HG03521 (cell line): ENCODE measurements at regions not wholly inside any gene's neighbourhood (a gene's known extent, or its start where the extent isn't known, plus 50 kb on each side); places are given as distances from the start of the nearest gene placed in this dataset.

Experiments used
- ATAC-seq: cut with Tn5 transposase; IDR thresholded peaks from one replicate; pipeline ENCODE4 v1.9.1; 2021; ENCODE audit warnings: mild to moderate bottlenecking, moderate library complexity; ENCODE audit not compliant: unreplicated experiment

DNA sequence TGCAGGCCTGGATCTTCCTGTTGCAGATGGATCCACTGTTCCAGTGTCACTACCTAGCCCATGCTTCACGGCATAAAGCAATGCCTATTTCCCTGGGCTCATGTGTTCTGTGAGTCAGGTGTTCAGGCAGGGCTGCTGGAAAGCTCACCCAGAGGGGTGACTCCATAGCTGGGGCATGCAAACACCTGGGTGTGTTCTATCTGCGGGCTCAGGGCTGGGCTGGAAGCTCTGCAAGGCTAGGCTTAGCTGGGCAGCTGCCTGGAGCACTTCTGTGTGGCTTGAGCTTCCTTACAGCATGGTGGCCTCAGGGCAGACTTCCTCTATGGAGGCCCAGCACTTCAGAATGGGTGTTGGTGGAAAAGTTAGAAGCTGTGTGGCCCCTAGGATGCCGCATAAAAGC, 139.9 kb downstream of the GADD45G start:
- no peak for ATAC-seq

DNA sequence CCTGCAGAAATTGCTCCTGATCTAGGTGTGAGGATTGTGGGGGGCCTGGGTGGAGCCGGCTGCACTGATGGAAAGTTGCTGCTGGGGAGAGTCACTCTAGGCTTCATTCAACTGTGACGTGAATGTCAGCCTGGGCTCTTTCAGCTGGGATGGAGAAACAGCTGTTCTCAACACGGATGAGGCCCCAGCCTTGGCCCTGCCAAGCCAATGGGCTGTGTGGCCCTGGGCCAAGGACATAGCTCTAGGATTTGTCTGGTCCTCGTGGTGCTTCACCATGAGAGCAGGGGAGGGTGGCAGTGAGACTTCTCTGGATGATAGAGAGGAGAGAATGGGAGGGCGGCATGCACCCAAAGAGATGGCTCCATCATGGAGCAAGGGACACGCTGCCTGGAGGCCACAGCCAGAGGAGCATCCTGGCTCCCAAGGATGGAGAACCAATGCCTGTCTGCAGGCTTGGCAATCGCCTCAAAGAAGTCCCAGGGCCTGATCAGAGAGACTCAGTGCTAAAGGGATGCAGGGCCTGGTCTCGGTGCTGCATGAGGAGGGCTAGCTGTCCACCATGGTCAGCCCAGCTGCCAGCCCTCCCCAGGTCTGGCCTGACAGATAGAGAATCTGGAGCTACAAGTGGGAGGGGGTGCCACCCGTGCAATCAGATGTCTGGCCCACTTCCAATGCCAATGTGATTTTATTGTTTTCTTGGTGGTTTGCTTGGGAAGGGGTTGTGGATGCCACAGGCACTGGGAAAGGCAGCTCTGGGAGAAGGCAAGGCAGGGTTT, 141.0 kb downstream of the GADD45G start:
- no peak for ATAC-seq

DNA sequence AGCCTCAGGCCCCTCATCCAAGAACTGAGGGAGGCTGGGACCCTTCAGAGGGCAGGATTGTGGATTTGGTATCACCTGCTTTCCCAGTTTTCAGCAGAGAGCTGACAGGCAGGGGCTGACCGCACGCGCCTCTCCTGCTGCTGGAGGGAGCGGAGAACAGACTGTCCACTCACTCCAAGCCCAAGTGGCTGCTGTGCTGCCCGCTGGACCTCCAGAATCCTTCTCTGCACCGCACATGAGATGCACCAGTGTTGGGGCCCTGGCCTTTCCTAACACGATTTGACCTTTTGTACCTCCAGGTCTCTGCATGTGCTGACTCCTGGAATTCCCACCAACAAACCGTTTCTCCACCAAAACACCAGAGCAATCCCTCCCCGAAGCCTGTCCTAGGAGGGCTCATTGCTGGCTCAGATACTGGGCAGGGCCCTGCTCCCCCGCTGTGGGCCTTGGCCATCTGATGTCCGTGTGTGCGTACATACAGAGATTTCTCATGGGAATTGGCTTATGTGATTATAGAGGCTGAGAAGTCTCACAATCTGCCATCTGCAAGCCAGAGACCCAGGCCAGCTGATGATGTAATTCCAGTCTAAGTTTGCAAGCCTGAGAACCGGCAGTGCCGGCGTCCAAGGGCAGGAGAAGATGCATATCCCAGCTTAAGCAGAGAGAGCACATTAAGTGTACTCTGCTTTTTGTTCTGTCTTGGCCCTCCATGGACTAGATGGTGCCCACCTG, 141.7 kb downstream of the GADD45G start:
- ATAC-seq: no peak

DNA sequence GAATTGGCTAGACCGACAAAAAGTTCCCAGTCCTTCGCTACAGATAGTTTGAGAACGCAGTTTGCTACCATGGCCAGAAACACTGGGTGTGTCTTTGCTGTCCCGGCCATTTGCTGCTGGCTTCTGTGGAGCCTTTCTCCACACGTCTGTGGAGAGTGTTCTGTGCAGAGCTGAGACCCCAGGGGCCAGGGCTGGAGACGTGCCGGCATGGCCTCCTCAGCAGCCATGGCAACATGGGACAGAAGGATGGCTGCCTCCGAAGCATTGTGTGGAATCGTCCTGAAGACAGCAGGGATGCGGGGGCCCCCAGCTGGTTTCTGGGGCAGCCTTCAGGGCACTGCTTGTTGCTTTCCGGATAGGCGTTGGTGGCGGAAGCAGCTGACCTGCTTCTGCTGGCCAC, 142.8 kb downstream of the GADD45G start:
- no peak for ATAC-seq

DNA sequence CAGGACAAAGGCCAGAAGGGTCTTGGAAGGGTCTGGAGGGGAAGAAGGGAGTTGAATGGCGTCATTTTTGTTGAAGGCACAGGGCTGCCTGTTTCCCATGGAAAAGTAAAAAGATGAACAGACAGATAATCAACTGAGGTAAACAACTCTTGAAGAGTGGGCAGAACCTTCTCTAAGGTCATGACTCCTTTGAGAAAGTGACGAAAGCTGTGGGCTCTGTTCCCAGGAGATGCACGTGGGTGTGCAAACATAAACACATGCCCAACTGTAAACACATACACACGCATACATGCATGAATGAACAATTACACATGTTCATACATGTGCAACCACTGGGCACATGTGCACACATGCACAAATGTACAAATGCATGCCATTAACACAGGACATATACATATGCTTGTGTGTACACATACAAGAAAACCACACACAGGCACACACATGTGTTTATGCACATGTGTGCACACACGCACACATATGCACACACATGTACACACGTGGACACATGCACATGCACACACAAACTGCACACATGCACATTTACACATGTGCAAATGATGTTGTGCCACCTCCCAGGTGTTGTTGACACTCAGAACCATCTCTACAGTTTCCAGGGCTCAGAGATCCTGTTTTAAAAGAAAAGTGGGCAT, 143.3 kb downstream of the GADD45G start:
- no peak for ATAC-seq

DNA sequence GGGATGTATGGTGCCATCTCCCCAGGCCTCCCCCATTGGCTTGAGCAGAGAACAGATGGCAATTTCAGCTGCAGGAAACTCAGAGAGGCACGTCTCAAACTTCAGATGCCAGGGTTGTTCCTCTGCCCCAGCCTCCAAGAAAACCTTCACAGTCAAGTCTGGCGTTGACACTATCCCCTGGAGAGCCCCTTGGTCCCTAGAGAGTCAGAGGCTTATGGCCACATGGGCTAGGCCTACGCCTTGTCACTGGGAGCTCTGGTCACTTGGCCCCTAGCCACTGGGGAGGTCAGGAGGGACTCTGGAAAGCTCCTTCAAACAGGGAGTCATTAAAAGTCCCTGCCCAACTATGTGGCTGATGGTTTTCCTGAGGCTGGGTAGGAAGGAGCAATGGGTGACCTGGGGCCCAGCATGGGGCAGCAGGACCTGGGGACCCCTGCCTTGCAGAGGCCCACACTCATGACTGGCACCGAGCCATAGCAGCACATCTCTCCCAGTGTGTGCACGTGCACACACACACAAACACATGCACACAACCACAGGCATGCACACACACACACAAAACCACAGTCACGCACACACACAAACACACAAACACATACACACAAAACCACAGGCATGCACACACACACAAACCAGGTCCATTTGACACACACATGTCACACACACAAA, 144.2 kb downstream of the GADD45G start:
- no peak for ATAC-seq

DNA sequence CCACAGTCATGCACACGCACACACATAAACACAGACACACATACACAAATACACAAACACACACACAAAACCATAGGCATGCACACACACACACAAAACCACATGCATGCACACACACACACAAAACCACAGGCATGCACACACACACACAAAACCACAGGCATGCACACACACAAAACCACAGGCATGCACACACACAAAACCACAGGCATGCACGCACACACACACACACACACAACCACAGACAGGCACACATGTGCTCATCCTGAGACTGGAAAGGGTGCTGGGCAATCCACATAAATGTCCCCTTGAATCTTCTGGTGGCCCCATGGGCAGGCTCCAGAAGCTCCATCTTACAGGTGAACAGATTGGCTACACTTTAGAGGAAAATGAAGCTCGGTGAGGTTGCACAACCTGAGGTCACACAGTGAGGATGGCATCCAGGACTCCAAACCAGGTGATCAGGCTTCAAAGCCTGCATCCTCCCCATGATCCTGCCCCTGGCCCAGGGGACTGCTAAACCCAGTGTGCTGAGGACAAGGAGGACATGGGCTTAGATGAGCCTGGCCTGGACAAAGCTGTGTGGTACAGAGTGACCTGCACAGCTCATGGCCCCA, 144.8 kb downstream of the GADD45G start:
- ATAC-seq: no peak

DNA sequence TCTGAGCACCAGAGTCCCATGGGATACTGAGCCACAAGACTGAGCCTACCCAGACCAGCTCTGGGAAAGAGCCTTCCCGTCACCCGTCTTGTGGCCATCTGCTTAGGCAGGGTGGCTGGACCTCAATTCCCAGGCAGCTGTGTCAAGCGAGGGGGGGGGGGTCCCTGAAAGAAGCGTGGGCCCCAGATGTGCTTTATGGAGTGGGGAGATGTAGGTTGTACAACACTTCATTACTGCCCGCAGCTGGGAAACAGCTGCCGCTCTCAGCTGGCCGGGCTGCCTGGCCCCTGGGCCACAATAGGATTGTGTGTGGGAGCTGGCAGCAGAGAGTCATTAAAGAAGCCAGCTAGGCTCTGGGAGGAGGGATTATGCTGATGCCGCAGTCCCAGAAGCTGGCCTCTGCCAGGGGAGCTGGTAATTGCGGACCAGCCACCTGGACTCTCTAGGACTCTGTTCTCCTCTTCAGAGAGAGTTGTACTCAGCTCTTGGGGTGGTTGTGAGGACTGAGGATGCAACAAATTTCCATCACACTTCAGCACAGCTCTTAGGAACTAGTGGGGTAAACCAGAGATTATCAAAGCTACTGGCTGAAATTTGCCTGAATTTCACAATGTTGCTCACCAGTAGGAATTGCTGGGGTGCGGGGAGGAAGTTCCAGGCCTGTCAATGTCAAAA, 145.4 kb downstream of the GADD45G start:
- no peak for ATAC-seq

DNA sequence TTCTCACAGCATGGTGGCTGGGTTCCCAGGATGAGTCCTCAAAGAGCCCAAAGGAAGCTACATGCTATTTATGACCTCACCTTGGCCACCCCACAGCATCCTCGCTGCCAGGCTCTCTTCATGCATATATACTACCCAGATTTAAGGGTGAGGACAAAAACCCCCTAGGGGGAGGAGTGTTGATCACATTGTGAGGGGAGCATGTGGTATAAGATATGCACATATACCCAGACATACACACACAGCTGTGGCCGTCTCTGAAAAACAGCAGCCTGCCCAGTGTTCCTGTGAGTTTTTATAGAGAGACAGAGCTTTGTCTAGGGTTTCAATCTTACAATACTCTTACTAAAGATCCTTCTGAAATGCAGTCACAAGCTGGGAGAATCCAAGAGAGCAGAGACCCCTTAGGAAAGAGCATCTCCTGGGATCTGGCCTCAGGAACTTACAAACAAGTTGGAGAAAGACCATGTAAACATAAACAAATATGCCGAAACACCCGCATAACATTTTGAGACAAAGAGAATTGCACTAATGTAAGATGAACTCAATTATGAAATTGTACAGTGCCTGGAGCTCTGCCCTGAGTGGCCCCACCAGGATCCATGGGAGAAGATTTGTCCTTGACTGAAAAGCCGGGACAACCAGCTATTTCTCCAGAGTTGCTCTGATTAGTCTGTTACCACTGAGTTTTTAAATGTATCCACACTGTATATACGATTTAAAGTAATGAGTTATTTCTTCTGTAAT, 146.4 kb downstream of the GADD45G start:
- no peak for ATAC-seq

DNA sequence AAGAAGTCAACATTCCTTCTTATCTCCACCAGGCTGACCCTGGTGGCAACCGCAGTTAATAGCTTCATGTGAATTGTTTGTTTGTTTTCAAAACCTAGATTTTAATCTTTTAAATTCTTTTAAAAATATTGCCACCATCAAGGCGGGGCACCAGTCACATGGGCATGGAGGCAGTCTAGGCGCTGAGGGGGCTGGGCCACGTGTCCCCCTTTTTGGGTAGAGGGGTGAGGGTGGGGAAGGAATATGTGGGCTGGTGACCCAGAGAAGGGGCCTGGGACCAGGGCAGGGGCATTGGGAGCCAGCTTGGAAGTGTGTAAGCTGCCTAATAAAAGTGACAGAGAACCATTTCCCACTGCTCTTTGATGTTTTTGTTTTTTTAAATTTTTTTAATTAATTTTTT, 147.3 kb downstream of the GADD45G start:
- no peak for ATAC-seq

DNA sequence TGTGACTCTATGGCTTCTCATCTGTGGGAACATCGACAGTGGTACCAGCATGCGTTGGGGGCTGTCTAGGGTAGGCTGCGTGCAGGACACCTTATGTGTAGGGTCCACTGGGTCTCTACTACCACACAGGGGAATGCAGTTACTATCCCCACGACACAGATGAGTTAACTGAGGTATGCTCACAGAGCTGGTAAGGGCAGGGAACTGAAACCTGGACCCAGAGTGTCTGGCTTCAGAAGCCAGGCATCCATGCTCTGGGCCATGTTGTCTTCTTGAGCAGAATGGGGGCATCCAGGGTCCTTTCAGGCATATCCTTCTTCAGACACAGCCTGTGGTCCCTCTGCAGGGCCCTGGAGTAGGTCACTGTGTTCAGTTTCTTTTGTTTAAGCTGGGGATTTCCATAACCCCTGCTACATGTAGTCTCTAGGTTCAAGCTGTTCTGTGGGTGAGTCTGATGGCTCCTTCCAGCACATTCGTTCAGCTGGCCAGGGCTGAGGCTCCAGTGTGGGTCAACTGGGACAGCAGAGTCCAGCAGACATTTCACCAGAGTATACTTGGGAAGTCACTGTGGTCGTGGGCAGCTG, 148.8 kb downstream of the GADD45G start:
- no peak for ATAC-seq

DNA sequence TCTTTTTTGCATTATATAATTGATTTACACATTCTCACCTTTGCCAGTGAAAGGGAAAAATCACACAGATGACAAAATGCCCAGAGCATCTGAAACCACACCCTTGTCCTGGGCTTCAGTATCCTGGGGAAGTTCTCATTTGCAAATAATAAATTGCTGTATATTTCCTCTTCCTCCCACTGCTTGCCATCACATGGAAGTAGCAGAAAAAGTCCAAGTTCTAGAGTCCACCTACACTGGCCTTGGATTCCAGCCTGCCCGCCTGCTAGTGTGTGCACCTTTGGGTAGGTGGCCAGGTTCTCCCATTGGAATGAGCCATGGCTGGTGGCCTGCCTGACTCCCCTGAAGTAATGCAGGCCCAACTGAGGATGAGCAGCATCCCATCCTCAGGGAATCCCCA, 149.4 kb downstream of the GADD45G start:
- no peak for ATAC-seq

DNA sequence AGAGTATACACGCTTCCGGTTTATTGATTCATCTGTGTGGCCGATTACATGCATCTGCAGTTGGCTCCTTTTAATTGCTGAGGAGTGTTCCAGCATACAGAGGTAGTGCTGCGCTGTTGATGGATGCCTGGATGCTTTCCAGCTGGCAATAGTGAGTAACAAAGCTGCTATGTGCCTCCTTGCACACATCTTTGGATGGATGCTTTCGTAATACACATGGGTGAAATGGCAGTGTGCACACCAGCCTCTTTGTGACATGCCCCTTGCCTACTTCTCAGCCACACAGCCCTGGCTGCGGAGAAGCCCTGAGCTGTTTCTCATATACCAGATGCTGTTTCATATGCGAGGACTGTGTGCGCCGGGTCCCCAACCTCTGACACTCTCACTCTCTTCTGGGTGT, 151.0 kb downstream of the GADD45G start:
- no peak for ATAC-seq

DNA sequence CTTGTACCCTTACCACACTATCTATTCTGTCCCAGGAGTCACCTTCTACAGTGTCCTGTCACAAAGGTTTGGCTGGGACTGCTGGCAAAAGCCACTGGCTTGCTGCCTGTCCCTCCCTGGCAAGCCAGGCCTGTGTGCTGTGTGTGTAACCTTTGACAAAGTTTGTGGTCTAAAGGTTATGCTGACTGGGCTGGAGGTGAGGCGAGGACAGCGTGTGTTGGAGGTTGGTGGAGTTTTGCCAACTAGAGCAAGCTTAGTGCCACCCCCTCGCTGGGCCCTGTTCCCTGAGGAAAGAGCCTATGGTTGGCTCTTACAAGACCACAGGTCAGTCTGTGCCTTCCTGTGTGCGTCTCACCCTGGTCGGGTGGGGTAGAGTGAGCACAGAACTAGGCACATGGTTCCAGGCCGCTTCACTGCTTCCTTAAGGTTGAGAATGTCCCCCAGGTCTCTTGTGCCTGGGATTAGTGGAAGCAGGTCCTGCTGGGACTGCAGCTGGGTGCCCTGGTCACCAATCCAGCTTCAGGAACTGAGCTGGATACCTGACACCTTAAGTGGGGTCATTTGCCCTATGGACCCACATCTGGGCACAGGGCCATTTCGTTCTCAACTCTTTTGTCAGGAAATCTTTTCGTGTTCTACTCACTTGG, 152.2 kb downstream of the GADD45G start:
- ATAC-seq: no peak

DNA sequence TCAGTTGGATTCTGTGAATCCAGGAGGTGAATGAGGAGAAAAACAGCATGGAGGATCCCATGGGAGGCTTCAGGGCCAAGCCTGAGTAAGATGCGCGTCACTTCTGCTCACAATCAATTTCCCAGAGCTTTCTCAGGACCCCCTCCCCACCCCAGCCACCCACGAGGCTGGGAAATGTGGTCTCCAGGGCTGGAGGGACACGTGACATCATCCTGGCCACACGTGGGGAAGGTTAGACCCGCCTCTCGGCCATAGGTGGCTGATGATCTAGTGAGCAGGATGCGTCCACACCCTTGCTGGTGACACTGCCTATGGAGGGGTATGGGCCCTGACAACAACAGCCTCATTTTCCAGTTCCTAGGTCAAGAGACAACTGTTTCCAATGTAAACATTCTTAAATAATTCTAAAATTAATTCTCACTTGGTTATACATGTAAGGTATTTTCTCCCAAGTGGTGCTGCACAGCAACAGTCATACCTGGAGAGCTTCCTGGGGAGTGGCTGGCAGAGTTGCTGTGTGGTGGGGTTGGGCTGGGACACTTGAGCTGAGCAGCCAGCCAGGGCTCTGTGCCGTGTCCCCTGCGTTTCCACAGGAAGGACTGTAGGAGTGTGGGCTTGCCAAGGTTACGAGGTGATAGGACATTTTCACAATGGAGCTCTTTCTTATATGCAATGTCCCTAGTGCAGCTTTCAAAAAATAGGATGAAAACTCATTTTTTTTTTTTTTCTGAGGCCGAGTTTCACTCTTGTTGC, 153.1 kb downstream of the GADD45G start:
- no peak for ATAC-seq

DNA sequence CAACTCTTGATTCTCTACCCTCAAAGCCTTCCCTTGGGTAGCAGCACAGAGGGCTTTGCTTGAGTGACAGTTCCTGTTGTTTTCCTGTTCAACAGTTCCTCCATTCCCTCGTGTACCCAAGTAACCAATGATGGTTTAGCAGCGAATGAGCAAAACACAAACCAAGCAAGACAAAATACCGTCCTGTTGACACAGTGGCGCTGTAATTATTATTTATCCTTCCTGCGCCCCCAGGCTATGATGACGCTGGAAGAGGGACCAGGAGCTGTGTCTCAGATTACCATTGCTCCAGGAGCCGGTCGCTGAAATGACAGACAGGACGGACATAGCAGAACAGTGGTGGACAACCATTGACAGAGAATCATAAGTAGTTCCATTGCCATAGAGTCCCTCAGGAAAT, 154.8 kb downstream of the GADD45G start:
- no peak for ATAC-seq

DNA sequence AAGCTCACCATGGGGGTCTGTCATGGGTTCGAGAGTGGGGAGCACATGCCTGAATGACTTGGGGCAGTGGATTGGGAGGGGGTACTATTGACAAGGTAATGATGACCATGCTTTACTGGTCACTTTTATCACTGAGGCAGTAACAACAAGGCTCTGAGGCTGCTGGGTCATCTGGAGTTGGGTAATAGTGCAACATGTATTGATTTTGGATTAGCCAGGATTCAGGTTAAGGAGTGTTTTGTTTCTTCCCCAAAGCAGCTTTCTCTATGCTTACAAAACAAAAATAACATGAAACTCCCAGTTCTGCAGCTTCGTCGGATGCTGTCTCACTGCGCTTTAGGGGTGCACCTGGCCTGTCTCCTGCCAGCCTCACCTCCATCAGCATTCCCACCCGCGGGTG, 155.3 kb downstream of the GADD45G start:
- no peak for ATAC-seq

DNA sequence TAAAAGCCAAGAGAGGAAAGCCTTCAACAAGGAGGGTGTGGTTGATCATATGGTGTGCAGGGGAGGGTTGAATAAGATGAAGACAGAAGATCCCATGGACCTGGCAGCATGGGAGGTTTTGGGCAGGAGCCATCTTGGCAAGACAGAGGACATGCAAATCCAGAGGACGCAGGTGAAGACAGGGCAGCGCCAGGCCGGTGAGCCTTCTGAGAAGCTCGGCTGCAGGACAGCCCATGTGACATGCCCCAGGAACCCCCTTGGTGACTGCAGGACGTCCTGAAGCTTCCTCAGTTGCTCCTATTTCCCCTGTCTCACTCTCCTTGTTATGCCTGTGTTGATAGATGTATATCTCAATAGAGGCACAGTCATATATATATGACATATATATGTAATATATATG, 159.4 kb downstream of the GADD45G start:
- ATAC-seq: no peak
